IMR-90 (cell line): ENCODE measurements at regions not wholly inside any gene's neighbourhood (a gene's known extent, or its start where the extent isn't known, plus 50 kb on each side); places are given as distances from the start of the nearest gene placed in this dataset.

Experiments used
- ATAC-seq: fragments of 200-7000 bp; cut with Tn5 transposase; 2 replicates; pipeline ENCODE4 v1.9.1; 2020; ENCODE audit warnings: low read depth, mild to moderate bottlenecking, moderate library complexity
- BruUV-seq: library from RNA; stranded (reverse); fragments of 400-500 nt; replicated peaks from 2 replicates; lab custom pipeline; 2021; lab: Mats Ljungman, UMichigan
- CTCF ChIA-PET: fragments of 300-600 bp; formaldehyde crosslinking; extraction: SDS; loops from one replicate; lab custom pipeline; 2021; ENCODE audit warnings: antibody characterized with exemption; lab: Yijun Ruan, JAX
- POLR2A ChIA-PET: fragments of 300-600 bp; sonication (Branson Sonifier 250); formaldehyde crosslinking; loops from one replicate; lab custom pipeline; 2022; ENCODE audit warnings: antibody characterized with exemption; ENCODE audit not compliant: unreplicated experiment; lab: Charles Lee
- DNase-seq: peaks from one replicate; pipeline ENCODE4 v3.0.0; 2013
- H2AFZ ChIP-seq: replicated peaks from 2 replicates; pipeline ENCODE3; 2013; ENCODE audit warnings: low read length, mild to moderate bottlenecking; ENCODE audit not compliant: poor library complexity
- H2AK5ac ChIP-seq: 2 replicates; pipeline ENCODE4 v1.6.1; 2013; ENCODE audit warnings: low read depth, low read length, inconsistent platforms
- H2AK9ac ChIP-seq: replicated peaks from 2 replicates; pipeline ENCODE3; 2013; ENCODE audit warnings: mild to moderate bottlenecking, low read depth, low read length, moderate library complexity; ENCODE audit not compliant: poor library complexity
- H2BK120ac ChIP-seq: 2 replicates; pipeline ENCODE4 v1.6.1; 2013; ENCODE audit warnings: low read depth, low read length, inconsistent platforms
- H2BK15ac ChIP-seq: 3 replicates; pipeline ENCODE4 v1.6.1; 2013; ENCODE audit warnings: low read depth, low read length, inconsistent platforms
- H2BK20ac ChIP-seq: 2 replicates; pipeline ENCODE4 v1.6.1; 2013; ENCODE audit warnings: low read depth, mild to moderate bottlenecking, inconsistent platforms, low read length, moderate library complexity
- H2BK5ac ChIP-seq: 2 replicates; pipeline ENCODE4 v1.6.1; 2013; ENCODE audit warnings: mild to moderate bottlenecking, low read depth, low read length, inconsistent platforms; ENCODE audit not compliant: poor library complexity, severe bottlenecking
- H3K14ac ChIP-seq: replicated peaks from 2 replicates; pipeline ENCODE4 v1.6.1; 2013; ENCODE audit warnings: low read depth, low read length, inconsistent platforms
- H3K18ac ChIP-seq: 2 replicates; pipeline ENCODE4 v1.6.1; 2013; ENCODE audit warnings: low read depth, low read length, control low read depth
- H3K23ac ChIP-seq: 2 replicates; pipeline ENCODE4 v1.6.1; 2013; ENCODE audit warnings: low read depth, low read length, inconsistent platforms
- H3K27ac ChIP-seq: 2 replicates; pipeline ENCODE4 v1.5.1; 2013; ENCODE audit warnings: mild to moderate bottlenecking, control low read depth, low read length; ENCODE audit not compliant: insufficient read depth
- H3K27me3 ChIP-seq: 2 replicates; pipeline ENCODE4 v1.6.1; 2013; ENCODE audit warnings: low read length; ENCODE audit not compliant: control insufficient read depth, insufficient read depth
- H3K36me3 ChIP-seq: 2 replicates; pipeline ENCODE4 v1.6.1; 2013; ENCODE audit warnings: low read length, mixed read lengths; ENCODE audit not compliant: control insufficient read depth, insufficient read depth
- H3K4ac ChIP-seq: 2 replicates; pipeline ENCODE4 v1.6.1; 2013; ENCODE audit warnings: low read depth, low read length, inconsistent platforms
- H3K4me1 ChIP-seq: 2 replicates; pipeline ENCODE4 v1.6.1; 2013; ENCODE audit warnings: low read length, mixed read lengths; ENCODE audit not compliant: control insufficient read depth, insufficient read depth
- H3K4me2 ChIP-seq: 2 replicates; pipeline ENCODE4 v1.6.1; 2013; ENCODE audit warnings: low read depth, mild to moderate bottlenecking, control low read depth, low read length, moderate library complexity
- H3K4me3 ChIP-seq: 2 replicates; pipeline ENCODE4 v1.5.1; 2013; ENCODE audit warnings: low read depth, mild to moderate bottlenecking, control low read depth, low read length, moderate library complexity; ENCODE audit not compliant: insufficient read depth
- H3K56ac ChIP-seq: 2 replicates; pipeline ENCODE4 v1.6.1; 2013; ENCODE audit warnings: low read length, inconsistent platforms; ENCODE audit not compliant: insufficient read depth; ENCODE audit errors: extremely low read depth
- H3K79me1 ChIP-seq, 2 experiments: 2 replicates each; pipeline ENCODE4 v1.6.1; 2013; ENCODE audit warnings: low read length in 2 of 2, inconsistent platforms in 1 of 2, low read depth in 1 of 2
- H3K9ac ChIP-seq: 2 replicates; pipeline ENCODE4 v1.6.1; 2013; ENCODE audit warnings: low read depth, low read length, control low read depth
- H3K9me1 ChIP-seq: 2 replicates; pipeline ENCODE4 v1.6.1; 2013; ENCODE audit warnings: low read length, inconsistent platforms; ENCODE audit not compliant: insufficient read depth
- H3K9me3 ChIP-seq: 2 replicates; pipeline ENCODE4 v1.6.1; 2013; ENCODE audit warnings: low read length; ENCODE audit not compliant: control insufficient read depth, insufficient read depth
- H4K20me1 ChIP-seq: 2 replicates; pipeline ENCODE4 v1.6.1; 2013; ENCODE audit warnings: low read length, inconsistent platforms; ENCODE audit not compliant: insufficient read depth
- H4K5ac ChIP-seq: 2 replicates; pipeline ENCODE4 v1.6.1; 2013; ENCODE audit warnings: mild to moderate bottlenecking, low read depth, low read length, control low read depth
- H4K8ac ChIP-seq, 2 experiments: 2 replicates each; pipeline ENCODE4 v1.6.1; 2013; ENCODE audit warnings: low read depth in 2 of 2, low read length in 2 of 2, control low read depth in 1 of 2, inconsistent platforms in 1 of 2
- H4K91ac ChIP-seq: 2 replicates; pipeline ENCODE4 v1.6.1; 2013; ENCODE audit warnings: low read depth, low read length, inconsistent platforms; ENCODE audit not compliant: insufficient read depth
- CTCF ChIP-seq: conservative IDR thresholded peaks from 2 replicates; pipeline ENCODE4 v1.5.1; 2012; ENCODE audit warnings: mild to moderate bottlenecking, low read depth, low read length, improper control_type of control experiment
- FOS ChIP-seq: fragments of 150-350 bp; IDR thresholded peaks from 2 replicates; pipeline ENCODE4 v1.6.1; 2016; ENCODE audit warnings: low read depth, low read length
- MAFK ChIP-seq: IDR thresholded peaks from 2 replicates; pipeline ENCODE4 v1.6.1; 2012; ENCODE audit warnings: low read depth, low read length, improper control_type of control experiment
- MAZ ChIP-seq: IDR thresholded peaks from 2 replicates; pipeline ENCODE4 v1.6.1; 2012; ENCODE audit warnings: low read depth, mild to moderate bottlenecking, low read length, improper control_type of control experiment, moderate library complexity, borderline replicate concordance
- MXI1 ChIP-seq: IDR thresholded peaks from 2 replicates; pipeline ENCODE4 v1.6.1; 2012; ENCODE audit warnings: low read depth, mild to moderate bottlenecking, low read length, moderate library complexity, borderline replicate concordance
- POLR2A ChIP-seq: IDR thresholded peaks from 2 replicates; pipeline ENCODE4 v1.6.1; 2012; ENCODE audit warnings: mild to moderate bottlenecking, low read depth, low read length
- RAD21 ChIP-seq: IDR thresholded peaks from 2 replicates; pipeline ENCODE4 v1.6.1; 2012; ENCODE audit warnings: low read length, improper control_type of control experiment
- RFX5 ChIP-seq: IDR thresholded peaks from 2 replicates; pipeline ENCODE4 v1.8.0; 2012; ENCODE audit warnings: low read depth, mild to moderate bottlenecking, low read length, moderate library complexity
- USF2 ChIP-seq: fragments of 150-350 bp; IDR thresholded peaks from 2 replicates; pipeline ENCODE4 v1.6.1; 2017; ENCODE audit warnings: mild to moderate bottlenecking, antibody characterized with exemption, low read length, low read depth
- WGBS, 2 experiments: methylation state at CpG; one replicate each; pipeline versions ENCODE4 v1.1.5 to v1.1.7; 2013; ENCODE audit warnings: missing lambda C conversion rate in 2 of 2; ENCODE audit not compliant: insufficient read length in 1 of 2; ENCODE audit errors: extremely low coverage in 2 of 2; 5-methylcytosine and 5-hydroxymethylcytosine counted together
- dilution Hi-C: fragments of 300-500 bp; cut with HindIII; formaldehyde crosslinking; loops from one replicate; pipeline ENCODE4 v1.14.3; 2018; ENCODE audit warnings: low sequenced_read_pairs; ENCODE audit not compliant: unreplicated experiment
- in situ Hi-C: fragments of 300-500 bp; cut with MboI; formaldehyde crosslinking; loops from 3 replicates; pipeline ENCODE4 v1.14.3; 2019; ENCODE audit warnings: low sequenced_read_pairs, inconsistent platforms, mixed read lengths
- intact Hi-C: fragments of 100-400 bp; cut with micrococcal nuclease; formaldehyde crosslinking; loops from 2 replicates; pipeline ENCODE4 v1.10.0; 2022

GRCh38 chr1:229922249-229922648 is 144.8 kb upstream of the GALNT2 start:
- H3K18ac ChIP-seq: no peak overlapping the region
- dilution Hi-C loops (no loop called here), in situ Hi-C loops (no loop called here), intact Hi-C loops (no loop called here)
- no peak overlapping the region for H3K27ac ChIP-seq
- no peak overlapping the region for H2BK120ac ChIP-seq
- TF ChIP-seq RAD21 (no peak), USF2 (no peak), CTCF (no peak), RFX5 (no peak), MAFK (no peak), MAZ (no peak), FOS (no peak), POLR2A (no peak), MXI1 (no peak)
- no peak overlapping the region for H2AK9ac ChIP-seq
- H4K5ac ChIP-seq: no peak overlapping the region
- no peak overlapping the region for H3K56ac ChIP-seq
- H3K9me3 ChIP-seq: no peaks in the 10 kb centered on the region
- POLR2A ChIA-PET: no interaction called here
- no peak overlapping the region for H4K8ac ChIP-seq
- H3K23ac ChIP-seq: no peak overlapping the region
- no peaks in the 10 kb centered on the region for H3K27me3 ChIP-seq
- no peak overlapping the region for H2BK15ac ChIP-seq
- no peak overlapping the region for H2BK20ac ChIP-seq
- no peak overlapping the region for H3K4me2 ChIP-seq
- no peak overlapping the region for H3K14ac ChIP-seq
- H3K4me3 ChIP-seq: no peak overlapping the region
- H3K79me1 ChIP-seq: no peaks in the 10 kb centered on the region
- 79% methylated on average over 3 of the region's 7 CpGs; no CpG with 5 or more reads in 1 of the 2 experiments for WGBS, 2 experiments
- DNase-seq (no peak), ATAC-seq (no peak)
- H4K20me1 ChIP-seq: no peaks in the 10 kb centered on the region
- BruUV-seq: no TSS peak
- no peaks in the 10 kb centered on the region for H3K9me1 ChIP-seq
- H2AFZ ChIP-seq: no peak overlapping the region
- CTCF ChIA-PET: no interaction called here
- no peak overlapping the region for H2BK5ac ChIP-seq
- H2AK5ac ChIP-seq: no peak overlapping the region
- H3K4ac ChIP-seq: no peak overlapping the region
- no peaks in the 10 kb centered on the region for H3K36me3 ChIP-seq
- H3K9ac ChIP-seq: no peak overlapping the region
- no peaks in the 10 kb centered on the region for H3K4me1 ChIP-seq
- no peak overlapping the region for H4K91ac ChIP-seq
